Neutrophil (primary cell): ENCODE measurements at regions not wholly inside any gene's neighbourhood (a gene's known extent, or its start where the extent isn't known, plus 50 kb on each side); places are given as distances from the start of the nearest gene placed in this dataset.

Source experiments
- H3K27ac ChIP-seq: fragments of 200-600 bp; sonication (generic); 2 replicates; pipeline ENCODE4 v1.5.1; 2016; ENCODE audit warnings: mild to moderate bottlenecking, moderate library complexity
- H3K27me3 ChIP-seq: fragments of 200-600 bp; sonication (generic); 2 replicates; pipeline ENCODE4 v1.6.0; 2016; ENCODE audit warnings: mild to moderate bottlenecking
- H3K36me3 ChIP-seq: fragments of 200-600 bp; sonication (generic); 2 replicates; pipeline ENCODE4 v1.5.1; 2017
- H3K4me1 ChIP-seq, 2 experiments: fragments of 200-600 bp in 1 of 2; sonication (generic) in 1 of 2; 1 replicate in 1 of 2; 2 replicates in 1 of 2; pipeline versions ENCODE4 v1.5.1 to v1.6.1; 2013 to 2016; ENCODE audit warnings: low read depth in 1 of 2, low read length in 1 of 2, mild to moderate bottlenecking in 1 of 2, moderate library complexity in 1 of 2; ENCODE audit not compliant: control insufficient read depth in 1 of 2, insufficient read depth in 1 of 2
- H3K4me3 ChIP-seq, 2 experiments: fragments of 200-600 bp in 1 of 2; sonication (generic) in 1 of 2; 1 replicate in 1 of 2; 2 replicates in 1 of 2; pipeline ENCODE4 v1.5.1; 2013 to 2016; ENCODE audit warnings: low read depth in 1 of 2, low read length in 1 of 2, mild to moderate bottlenecking in 1 of 2, moderate library complexity in 1 of 2
- H3K9me3 ChIP-seq: fragments of 200-600 bp; sonication (generic); 2 replicates; pipeline ENCODE4 v1.5.1; 2016
- CTCF ChIP-seq: fragments of 200-600 bp; sonication (generic); IDR thresholded peaks from 2 replicates; pipeline ENCODE4 v1.5.1; 2016; ENCODE audit warnings: antibody characterized with exemption

GRCh38 chr21:22476726-22477646 lies 1478.8 kb downstream of the NCAM2 start:
- Histone ChIP-seq H3K27ac (no peak overlapping the region), H3K36me3 (no peaks in the 10 kb centered on the region), H3K9me3 (no peaks in the 10 kb centered on the region), H3K4me1 (no peaks in the 10 kb centered on the region), H3K27me3 (no peaks in the 10 kb centered on the region), H3K4me3 (no peak overlapping the region)
- no peak for TF ChIP-seq CTCF

DNA sequence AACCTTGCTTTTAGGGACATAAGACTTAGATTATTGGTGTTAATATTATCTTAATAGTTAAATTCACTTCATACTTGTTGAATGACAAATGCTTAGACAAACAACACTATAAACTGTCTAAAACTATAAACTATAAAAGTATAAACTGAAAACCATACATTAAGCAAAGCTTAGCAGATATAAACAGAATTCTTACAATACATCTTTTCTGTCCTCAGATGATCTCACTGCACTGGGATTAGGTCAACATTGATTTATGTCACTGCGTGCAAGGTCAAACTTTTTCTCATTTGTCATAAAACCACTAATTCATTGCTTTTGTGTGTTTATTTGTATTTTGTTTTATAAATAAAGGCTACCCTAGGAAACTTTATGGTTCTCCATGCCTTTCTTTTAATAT lies 1491.8 kb downstream of the NCAM2 start:
- no peaks in the 10 kb centered on the region for H3K9me3 ChIP-seq
- no peak overlapping the region for H3K27ac ChIP-seq
- no peak overlapping the region for H3K4me3 ChIP-seq
- no peak for TF ChIP-seq CTCF
- H3K27me3 ChIP-seq: no peaks in the 10 kb centered on the region
- no peaks in the 10 kb centered on the region for H3K4me1 ChIP-seq
- H3K36me3 ChIP-seq: no peaks in the 10 kb centered on the region

- Histone ChIP-seq H3K36me3 (no peaks in the 10 kb centered on the region), H3K27ac (no peak overlapping the region), H3K4me1 (peaks cover 8 to 10% of the 10 kb centered on the region in 2 experiments), H3K9me3 (no peaks in the 10 kb centered on the region), H3K27me3 (no peaks in the 10 kb centered on the region), H3K4me3 (no peak overlapping the region)
- TF ChIP-seq CTCF: no peak
These were observed 1518.0 kb downstream of the NCAM2 start for GRCh38 chr21:22516230-22516629.

DNA sequence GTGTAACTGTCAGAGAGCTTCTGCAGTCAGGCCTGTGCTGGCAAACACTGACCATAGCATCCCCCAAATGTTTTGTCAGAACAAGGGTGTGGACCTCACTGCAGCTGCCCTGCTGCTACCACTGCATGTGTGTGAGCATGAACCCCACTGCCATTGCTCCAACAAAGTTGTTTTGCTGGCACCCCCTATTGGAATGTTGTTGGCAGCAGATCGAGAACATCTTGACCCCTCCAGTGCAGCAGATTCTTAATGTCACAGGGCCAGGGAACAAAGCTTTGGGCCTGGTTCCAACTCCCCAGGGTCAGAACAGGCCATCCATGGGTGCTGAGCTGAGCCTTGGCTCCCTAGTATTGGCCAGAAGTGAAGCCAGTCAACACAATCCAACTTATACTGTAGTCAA lies 1537.4 kb downstream of the NCAM2 start:
- H3K36me3 ChIP-seq: no peaks in the 10 kb centered on the region
- H3K4me1 ChIP-seq: no peaks in the 10 kb centered on the region
- no peak overlapping the region for H3K4me3 ChIP-seq
- no peaks in the 10 kb centered on the region for H3K9me3 ChIP-seq
- no peak for TF ChIP-seq CTCF
- no peaks in the 10 kb centered on the region for H3K27me3 ChIP-seq
- no peak overlapping the region for H3K27ac ChIP-seq

DNA sequence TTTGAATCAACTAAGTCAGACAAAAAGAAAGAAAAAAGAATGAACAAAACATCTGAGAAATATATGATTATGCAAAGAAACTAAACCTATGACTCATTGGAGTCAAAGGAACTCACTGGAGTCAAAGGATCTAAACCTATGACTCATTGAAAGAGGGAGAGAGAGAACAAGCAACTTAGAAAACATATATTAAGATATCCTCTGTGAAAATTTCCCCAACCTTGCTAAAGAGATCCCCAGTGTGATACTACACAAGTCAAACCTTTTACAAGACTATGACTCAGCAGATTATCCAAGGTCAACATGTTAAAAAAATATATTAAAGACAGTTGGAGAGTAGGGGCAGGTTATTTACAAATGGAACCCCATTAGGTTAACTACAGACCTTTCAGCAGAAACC lies 1538.3 kb downstream of the NCAM2 start:
- Histone ChIP-seq H3K9me3 (no peaks in the 10 kb centered on the region), H3K27ac (no peak overlapping the region), H3K4me3 (no peak overlapping the region), H3K27me3 (no peaks in the 10 kb centered on the region), H3K4me1 (no peaks in the 10 kb centered on the region), H3K36me3 (no peaks in the 10 kb centered on the region)
- no peak for TF ChIP-seq CTCF
